Sciatic nerve (tissue), 2 donors: ENCODE measurements at regions not wholly inside any gene's neighbourhood (a gene's known extent, or its start where the extent isn't known, plus 50 kb on each side); places are given as distances from the start of the nearest gene placed in this dataset.
"Not testable (repeated sequence)": the region's sequence is repeated elsewhere in the genome, so short reads cannot be mapped to it uniquely, and the experiment has no call there.

Experiments
- ATAC-seq: fragments of 200-7000 bp; cut with Tn5 transposase; one replicate; pipeline ENCODE4 v1.9.1; 2020; ENCODE audit warnings: mild to moderate bottlenecking, moderate library complexity
- DNase-seq: peaks from one replicate; pipeline ENCODE4 v3.0.0-alpha.2; 2020; ENCODE audit warnings: low spot score
- intact Hi-C: fragments of 100-400 bp; cut with DNase I; formaldehyde crosslinking; loops from one replicate; pipeline ENCODE4 v1.14.2; 2022
- donor health status: DM: no; HTN: no; CAD: no.
- donor health status: DM: no; HTN: no; CAD: no.

DNA sequence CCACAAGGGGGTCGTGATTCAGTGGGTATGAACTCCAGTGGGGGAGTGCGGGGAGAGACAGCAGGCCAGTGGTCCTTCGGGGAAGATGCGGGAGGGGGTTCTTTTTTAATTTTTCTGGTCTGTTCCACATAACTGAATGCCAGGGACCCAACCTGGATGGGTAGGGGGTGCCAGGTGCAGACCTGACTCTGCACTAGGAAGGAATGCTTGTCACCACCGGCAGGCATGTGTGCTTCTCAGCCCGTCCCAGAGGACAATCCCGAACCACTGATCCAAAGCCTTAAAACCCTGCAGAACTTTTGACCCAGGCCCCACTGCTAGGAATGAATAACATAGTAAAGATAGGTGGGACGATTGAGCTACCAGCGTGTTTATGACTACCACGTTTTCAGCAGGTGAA, 72.0 kb downstream of the DIO3 start:
- intact Hi-C loops, result loop anchor here (10.0 kb wide), 2 partner anchors 968 to 1238 kb away; no protein-coding TSS in a partner anchor
- DNase-seq (no peak), ATAC-seq (no peak)

DNA sequence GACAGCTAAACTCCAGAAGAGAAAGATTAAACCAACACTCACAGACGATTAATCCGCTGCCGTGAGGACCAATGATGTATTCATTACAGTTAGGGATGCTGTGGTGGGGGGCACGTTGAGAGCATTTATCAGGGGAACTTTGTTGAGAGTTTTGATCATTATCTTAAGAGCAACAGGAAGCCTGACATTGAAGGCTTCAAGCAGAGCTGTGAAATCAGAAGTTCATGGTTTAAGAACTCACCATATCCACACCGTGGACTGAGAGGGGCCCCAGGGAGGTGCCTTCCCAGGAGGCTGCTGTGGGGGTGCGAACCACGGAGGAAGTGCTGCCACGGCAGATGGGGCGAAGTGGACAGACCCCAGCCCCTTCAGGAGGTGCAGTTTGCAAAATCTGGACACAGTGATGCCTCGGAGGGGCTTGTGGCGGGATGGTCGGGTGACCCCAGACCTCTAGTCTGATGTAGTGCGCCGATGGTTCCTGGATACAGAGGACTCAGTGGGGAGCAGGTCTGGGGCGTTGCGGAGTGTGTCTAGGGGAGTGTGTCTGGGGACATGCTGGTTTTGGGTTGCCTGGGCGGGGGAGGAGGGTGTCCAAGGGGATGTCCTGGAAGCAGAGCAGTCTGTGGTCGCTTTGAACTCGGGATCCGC, 73.0 kb downstream of the DIO3 start:
- DNase-seq (no peak), ATAC-seq (no peak)
- intact Hi-C loops, result loop anchor here (10.0 kb wide), 2 partner anchors 970 to 1240 kb away; no protein-coding TSS in a partner anchor

DNA sequence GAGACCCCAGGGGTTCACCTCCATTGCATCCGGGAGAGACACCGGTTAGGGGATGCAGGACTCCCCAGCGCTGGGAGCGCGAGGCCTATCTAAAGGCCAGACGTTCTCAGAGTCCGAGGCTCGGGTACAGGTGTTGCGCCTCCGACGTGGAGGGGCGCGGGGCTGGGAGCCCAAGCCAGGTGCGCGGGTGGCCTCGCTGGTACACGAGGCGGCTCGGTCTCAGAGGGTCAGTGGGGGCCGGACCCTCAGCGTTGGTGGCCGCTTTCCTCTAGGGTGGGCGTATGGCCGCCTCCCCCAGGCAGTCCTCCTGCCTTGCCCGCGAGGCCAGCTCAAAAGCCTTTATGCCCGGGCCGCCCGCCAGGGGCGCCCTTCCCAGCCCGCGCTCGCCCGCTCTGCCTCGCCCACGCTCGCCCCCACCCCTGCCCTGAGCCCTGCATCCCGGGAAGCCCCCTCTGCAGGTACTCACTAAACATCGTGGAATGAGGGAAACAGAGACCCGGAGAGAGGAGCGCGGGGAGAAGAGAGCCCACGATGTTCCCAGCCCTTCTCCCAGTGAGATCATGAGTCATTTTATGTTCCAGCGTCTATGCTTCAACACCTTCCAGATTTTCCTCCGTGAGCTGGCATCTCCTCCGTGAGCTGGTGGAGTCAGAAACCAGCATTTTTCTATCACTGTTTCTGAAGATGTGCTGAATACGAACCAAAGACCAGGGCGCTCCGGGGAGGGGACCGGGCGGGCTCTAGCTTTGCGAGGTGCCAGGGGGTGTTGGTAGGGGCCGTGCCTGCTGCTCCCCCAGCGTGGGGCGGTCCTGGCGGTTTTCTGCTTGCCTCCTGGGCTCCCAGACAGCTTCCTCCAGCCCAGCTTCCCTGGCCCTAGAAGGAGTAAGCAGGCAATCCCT, 73.8 kb downstream of the DIO3 start:
- intact Hi-C loops, result loop anchor here (10.0 kb wide), 2 partner anchors 970 to 1240 kb away; no protein-coding TSS in a partner anchor
- DNase-seq, result no peak
- ATAC-seq, result no peak

DNA sequence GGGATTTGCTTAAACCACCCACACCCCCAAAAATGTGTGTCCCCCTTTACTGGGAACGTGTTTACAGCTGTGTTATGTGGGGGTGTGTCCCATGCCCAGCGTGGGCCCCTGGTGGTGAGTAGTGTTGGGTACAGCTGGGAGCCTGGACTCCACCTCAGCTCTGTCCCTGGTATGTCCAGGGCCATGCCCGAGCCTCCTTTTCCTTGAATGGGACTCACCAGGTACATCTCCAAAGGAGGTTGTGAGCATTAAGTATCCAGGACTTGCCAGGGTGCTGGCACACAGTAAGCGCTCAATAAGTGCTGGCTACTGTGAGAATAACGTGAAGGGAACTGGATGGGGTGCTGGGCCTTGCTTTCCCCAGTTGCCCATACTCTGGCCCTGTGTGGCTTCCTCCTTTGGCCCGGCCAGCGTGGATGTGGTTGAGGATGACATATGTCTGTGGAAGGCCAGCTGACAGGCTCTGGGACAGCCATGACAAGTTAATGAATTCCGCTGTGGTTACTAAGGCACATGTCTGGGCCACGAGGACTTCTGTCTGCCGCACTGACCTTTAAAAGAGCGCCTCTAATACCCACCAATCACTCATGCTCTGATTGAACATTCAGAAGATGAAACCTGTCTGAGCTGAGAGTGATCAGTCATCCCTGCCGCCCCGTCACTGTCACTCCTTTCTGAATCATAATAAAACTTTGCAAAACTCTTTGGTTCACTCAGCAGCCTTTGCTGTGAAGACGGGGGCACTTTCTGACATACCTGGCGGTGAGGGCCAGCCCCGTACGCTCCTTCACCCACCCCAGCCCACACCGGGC, 74.7 kb downstream of the DIO3 start:
- intact Hi-C loops, result loop anchor here (10.0 kb wide), 2 partner anchors 971 to 1241 kb away; no protein-coding TSS in a partner anchor
- no peak for DNase-seq
- ATAC-seq, result no peak

DNA sequence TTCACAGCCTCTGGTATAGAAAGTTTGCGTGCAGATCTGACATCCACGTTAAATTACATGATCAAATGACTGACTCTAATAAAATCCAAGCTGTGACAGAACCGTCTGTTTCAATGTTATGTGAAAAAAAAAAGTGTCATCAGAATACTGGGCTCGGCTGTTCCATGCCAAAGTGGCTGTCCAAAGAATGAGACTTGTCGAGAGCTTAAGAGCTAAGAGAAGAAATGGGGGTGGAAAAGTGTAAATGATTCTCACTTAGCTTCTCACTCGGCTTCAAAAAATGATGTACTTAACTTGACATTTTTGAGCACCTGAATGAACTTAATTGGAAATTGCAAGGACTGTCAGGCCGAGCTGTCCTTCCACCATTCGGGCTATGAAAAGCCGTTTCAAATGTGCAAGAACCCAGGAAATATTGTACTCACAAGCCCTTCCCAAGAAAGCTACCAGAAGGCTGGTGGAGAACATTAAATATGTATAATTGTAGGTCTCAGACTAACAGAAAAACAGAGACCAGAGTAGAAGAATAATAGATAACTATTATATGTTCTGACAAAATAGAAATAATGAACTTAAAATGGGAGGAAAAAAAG, 78.0 kb downstream of the DIO3 start:
- ATAC-seq (no peak), DNase-seq (no peak)
- intact Hi-C loops, result loop anchor here (10.0 kb wide), 2 partner anchors 975 to 1245 kb away; no protein-coding TSS in a partner anchor

DNA sequence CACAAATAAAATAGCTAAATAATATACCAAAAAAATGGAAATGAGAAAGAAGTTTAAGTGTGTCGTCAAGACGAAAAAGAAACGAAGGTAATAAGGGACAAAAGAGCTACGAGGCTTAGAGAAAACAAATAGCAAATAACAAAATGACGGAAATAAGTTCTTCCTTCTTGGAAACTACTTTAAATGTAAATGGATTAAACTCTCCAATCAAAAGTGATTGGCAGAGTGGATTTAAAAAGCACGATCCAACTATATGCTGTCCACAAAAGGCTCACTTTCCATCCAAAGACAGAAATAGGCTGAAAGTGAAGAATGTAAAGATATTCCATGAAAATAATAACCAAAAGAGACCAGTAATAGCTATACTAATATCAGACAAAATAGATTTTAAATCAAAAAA, 82.4 kb downstream of the DIO3 start:
- ATAC-seq, result no peak
- intact Hi-C loops, result no loop called here

DNA sequence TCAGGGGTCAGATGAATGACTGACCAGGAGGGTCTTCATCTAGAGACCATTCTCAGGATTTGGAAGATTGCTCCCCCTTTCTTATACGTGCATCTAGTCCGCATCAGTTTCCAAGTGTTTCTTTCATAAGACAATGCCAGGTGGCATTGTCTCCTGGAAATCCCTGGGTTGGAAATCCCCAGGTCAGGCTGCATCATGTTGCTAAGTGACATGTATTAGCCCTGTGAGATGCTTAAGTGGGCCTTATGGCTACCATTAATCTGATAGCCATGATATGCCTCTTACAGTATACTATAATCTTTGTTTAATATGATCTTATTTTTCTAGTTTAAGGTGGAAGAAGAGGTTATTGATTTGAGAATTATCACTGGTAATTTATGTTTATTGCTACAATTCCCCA, 92.8 kb downstream of the DIO3 start:
- DNase-seq (no peak), ATAC-seq (no peak)
- intact Hi-C loops, result no loop called here

More for the DNA sequence above, 82.4 kb downstream of the DIO3 start:
- no peak for DNase-seq

DNA sequence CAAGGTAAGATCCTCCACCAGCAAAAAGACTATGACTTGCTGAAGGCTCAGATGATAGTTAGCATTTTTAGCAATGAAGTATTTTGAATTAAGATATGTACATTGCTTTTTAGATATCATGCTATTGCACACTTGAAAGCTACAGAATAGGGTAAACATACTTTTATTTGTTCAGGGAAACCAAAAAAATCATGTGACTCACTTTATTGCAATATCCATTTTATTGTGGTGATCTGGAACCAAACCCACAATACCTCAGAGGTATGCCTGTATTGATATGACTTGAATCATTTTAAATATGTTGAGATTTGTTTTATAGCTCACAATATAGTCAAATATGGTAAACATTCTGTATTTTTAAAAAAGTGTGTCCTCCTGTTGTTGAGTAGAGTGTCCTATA, 96.1 kb downstream of the DIO3 start:
- intact Hi-C loops, result no loop called here
- ATAC-seq (no peak), DNase-seq (no peak)

DNA sequence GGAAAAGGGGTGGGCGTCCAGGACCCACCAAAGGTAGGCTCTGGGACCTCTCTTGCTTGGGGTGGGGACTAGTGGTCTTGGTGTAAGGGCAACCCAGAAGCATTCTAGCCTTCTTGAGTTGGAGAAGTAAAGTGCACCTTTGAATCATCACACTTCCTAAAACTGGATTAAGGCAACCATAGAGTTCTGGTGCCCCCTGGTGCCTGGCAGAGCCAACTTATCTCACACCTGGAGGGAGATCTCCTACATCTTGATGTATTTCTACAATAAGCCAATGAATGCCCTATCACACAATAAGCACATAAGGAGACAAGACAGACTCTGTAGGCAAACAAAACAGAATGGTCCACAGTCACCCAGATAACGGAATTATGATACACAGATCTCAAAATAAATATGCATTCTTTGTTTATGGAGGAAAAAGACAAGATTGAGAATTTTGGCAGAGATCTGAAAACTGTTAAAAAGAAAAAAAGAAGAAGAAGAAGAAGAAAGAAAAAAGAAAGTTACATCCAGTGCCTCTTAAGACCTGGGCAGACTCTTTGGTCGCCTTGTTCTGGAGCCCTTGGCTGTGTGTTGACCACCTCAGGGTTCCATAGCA, 95.9 kb upstream of the PPP2R5C start:
- intact Hi-C loops, result no loop called here
- no peak for ATAC-seq

DNA sequence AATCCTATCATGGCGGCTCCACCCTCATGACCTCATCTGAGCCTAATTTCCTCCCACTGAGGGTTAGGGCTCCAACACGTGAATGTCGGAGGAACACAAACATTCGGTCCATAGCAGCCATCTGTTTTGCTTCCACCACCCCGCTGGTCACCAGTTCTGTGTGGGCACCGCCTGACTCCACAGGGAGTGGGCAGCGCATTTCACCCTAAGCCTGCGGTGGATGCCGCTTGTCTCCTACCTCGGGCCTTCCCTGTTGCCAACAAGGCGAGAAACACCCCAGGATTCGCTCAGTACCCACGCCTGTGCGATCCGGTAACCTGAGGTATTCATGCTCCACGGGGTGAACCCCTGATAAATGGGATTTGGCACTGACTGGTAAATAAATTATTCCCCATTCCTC, 95.2 kb upstream of the PPP2R5C start:
- DNase-seq (no peak), ATAC-seq (no peak)
- intact Hi-C loops, result no loop called here

More for the DNA sequence above, 95.9 kb upstream of the PPP2R5C start:
- no peak for DNase-seq

DNA sequence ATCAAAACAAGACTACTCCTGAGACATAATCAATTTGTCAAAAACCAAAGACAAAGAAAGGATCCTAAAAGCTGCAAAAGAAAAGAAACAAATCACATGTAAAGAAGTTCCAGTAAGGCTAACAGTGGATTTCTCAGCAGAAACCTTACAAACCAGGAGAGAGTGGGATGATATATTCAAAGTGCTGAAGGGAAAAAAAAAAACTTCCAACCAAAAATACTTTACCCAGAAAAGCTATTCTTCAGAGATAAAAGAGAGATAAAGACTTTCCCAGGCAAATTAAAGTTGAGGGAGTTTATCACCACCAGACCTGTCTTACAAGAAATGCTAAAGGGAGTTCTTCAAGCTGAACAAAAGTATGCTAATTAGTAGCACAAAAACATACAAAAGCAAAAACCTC, 91.9 kb upstream of the PPP2R5C start:
- intact Hi-C loops, result no loop called here
- no peak for DNase-seq
- ATAC-seq, result no peak

DNA sequence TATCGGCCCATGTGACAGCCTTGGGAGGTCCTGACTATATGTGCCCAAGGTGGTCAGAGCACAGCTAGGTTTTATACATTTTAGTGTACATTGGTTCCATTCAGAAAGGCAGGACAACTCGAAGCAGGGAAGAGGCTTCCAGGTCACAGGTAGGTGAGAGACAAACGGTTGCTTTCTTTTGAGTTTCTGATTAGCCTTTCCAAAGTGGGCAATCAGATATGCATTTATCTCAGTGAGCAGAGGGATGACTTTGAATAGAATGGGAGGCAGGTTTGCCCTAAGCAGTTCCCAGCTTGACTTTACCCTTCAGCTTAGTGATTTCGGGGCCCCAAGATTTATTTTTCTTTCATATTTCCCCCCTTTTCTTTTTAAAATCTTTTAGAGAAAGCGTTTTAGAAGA, 87.6 kb upstream of the PPP2R5C start:
- no peak for ATAC-seq

DNA sequence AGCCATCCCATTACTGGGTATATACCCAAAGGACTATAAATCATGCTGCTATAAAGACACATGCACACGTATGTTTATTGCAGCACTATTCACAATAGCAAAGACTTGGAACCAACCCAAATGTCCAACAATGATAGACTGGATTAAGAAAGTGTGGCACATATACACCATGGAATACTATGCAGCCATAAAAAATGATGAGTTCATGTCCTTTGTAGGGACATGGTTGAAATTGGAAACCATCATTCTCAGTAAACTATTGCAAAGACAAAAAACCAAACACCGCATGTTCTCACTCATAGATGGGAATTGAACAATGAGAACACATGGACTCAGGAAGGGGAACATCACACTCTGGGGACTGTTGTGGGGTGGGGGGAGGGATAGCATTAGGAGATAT, 85.7 kb upstream of the PPP2R5C start:
- DNase-seq, intact Hi-C loops, ATAC-seq: not testable (repeated sequence)

More for the DNA sequence above, 87.6 kb upstream of the PPP2R5C start:
- intact Hi-C loops, result no loop called here
- no peak for DNase-seq

DNA sequence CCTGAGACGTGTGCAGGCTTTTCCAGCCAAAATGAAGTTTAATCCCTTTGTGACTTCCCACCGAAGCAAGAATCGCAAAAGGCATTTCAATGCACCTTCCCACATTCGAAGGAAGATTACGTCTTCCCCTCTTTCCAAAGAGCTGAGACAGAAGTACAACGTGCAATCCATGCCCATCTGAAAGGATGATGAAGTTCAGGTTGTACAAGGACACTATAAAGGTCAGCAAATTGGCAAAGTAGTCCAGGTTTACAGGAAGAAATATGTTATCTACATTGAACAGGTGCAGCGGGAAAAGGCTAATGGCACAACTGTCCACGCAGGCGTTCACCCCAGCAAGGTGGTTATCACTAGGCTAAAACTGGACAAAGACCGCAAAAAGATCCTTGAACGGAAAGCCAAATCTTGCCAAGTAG, 83.6 kb upstream of the PPP2R5C start:
- intact Hi-C loops, DNase-seq, ATAC-seq: not testable (repeated sequence)

DNA sequence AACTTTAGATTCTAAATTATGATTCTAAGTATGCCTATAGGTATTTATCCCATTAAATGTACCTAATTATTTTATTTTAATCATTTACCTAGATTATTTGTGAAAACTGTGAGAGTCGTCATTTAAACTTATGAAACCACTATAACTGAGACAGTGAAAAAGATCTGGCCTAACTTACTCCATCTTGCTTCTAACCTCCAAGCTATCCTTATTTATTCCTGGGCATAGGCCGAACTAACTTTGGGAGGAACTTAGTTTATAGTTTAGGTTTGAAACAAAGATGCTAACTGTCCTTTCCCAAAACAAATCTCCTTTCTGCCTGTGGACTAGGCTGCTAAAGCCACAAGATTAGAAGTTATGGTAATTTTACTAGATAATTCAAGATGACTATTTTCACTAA, 79.7 kb upstream of the PPP2R5C start:
- ATAC-seq, result no peak
- intact Hi-C loops, result no loop called here
- no peak for DNase-seq

DNA sequence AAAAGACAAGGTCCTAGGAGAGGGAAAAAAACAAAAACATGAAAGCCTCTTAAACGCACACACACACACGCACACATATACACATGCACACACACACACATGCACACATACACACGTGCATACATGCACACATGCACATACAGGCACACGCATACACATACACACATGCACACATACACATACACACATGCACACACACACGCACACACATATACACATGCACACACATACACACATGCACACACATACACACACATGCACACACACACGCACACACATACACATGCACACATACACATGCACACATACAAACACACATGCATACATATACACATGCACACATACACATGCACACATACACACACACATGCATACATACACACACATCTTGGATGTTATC, 78.1 kb upstream of the PPP2R5C start:
- no peak for ATAC-seq
- no peak for DNase-seq
- intact Hi-C loops, result no loop called here

DNA sequence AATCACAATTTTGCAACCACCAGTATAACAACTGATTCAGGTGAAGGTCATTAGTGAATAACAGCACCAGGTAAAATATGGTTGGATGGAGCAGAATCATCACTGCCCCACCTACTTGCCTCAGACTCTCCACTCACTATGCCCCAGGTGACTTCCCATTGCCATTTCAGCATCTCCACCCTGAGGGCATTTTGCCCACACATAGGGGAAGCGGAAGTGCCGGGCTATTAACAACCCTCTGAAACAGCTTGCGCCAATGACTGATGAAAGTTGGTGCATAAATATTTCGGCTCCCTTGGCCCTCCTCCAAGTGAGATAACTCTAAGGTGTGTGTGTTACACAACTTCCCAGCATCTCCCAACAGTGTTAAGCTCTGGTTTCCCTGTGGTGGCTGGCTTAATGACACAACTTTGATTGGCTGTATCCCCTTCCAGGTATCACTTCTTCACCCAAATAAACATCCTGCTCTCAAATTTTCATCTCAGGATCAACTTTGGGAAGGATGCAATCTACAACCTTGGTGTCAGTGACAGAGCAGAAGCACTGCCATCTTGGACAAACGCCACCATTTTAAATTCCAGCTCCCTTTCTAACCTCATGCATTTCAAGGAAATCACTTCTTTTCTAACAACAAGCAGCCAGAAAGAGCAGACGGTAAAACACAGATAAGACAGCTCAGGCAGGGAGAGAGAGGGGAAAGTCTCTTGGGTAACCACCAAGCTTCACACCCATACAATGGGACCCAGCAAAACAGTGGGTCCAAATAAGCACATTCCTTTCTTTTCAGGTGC, 73.6 kb upstream of the PPP2R5C start:
- intact Hi-C loops, result no loop called here
- no peak for DNase-seq
- ATAC-seq, result no peak

DNA sequence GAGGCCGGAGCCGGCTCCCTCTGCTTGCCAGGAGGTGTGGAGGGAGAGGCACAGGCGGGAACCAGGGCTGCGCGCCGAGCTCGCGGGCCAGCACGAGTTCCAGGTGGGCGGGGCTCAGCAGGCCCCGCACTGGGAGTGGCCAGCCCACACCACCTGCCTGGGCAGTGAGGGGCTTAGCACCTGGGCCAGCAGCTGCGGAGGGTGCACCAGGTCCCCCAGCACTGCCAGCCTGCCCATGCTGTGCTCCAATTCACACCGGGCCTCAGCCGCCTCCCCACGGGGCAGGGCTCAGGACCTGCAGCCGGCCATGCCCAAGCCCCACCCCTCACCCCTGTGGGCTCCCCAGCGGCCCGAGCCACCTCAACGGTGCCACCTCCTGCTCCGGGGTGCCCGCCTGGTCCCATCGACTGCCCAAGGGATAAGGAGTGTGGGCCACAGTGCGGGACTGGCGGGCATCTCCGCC, 72.4 kb upstream of the PPP2R5C start:
- no peak for DNase-seq
- intact Hi-C loops, result no loop called here
- no peak for ATAC-seq
